ENCODE measurements at regions not wholly inside any gene's neighbourhood (a gene's known extent, or its start where the extent isn't known, plus 50 kb on each side); places are given as distances from the start of the nearest gene placed in this dataset.
A peak's percentile ranks its signal among the peaks of the same experiment; 100 is the strongest.

DNA sequence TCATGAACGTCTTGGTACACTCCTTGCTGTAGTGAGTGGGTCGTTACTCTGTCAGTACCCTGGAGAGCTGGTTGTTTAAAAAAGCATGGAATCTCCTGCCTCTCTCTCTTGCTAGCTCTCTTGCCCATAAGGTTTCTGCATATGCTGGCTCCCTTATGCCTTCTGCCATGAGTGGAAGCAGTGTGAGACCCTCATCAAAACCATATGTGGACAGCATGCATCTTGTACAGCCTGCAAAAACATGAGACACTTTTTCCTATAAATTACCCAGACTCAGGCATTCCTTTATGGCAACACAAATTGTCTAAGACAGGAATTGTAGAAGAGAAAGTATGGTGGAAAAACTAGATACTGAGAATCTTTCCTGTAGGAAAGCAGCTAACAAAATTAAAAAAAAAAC is 516.3 kb downstream of the SLITRK6 start:
- DNase-seq = peak; percentile 21

DNA sequence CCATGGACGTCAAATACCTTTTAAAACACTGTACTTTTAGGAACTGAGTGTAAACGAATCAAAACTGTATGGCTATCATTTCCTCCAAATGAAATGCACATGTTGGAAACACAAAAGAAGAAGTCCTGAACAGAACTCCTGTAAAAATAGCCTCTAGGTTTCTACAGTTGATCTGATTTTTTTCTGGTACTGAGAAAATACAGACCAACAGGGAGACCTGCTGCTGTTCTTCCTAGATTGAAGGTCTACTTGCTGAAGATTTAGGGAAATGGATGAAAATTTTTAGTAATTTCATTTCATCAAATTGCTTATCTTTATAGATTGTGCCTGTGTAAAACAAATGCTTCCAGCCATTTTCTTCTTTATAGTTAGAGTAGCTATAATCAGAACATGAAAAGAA is 520.4 kb downstream of the SLITRK6 start:
- DNase-seq = no peak

DNA sequence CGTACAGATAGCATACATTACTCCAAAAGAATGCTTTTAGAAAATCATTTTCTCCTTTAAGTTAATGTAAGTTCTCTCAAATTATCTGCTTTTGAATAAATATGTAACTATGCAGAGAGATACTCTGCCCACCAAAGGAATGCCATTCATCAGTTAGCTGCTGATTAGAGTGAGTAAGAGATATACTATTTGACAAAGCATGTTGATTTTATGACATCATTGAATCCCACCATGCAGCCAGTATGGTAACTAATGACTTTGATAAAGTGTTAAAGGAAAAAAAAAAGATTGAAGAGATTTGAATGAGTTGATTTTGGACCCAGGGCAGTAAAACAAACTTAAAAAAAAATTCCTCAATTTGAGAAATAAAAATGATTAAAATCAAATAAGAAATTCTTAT is 521.5 kb downstream of the SLITRK6 start:
- no peak for DNase-seq

DNA sequence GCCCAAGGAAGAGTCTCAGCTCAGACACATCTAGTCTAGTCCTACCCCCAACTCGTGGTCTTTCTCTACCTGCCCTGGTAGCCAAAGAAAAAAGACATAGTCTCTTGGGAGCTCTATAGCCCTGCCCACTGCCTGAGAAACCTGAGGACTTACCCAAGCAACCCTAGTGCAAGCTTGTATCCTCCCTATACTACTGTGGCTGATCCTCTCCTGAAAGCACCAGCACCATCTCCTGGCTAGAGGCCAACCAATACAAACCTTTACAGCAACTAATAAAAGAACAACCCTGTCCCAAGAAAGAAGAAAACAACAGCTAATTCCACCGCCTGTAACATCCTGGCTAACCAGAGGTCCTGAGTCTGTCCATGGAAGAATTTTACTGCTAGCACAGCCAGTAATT is 532.4 kb downstream of the SLITRK6 start:
- DNase-seq = no peak

GRCh38 chr13:85266331-85266730 is 532.9 kb downstream of the SLITRK6 start:
- DNase-seq = no peak

- DNase-seq = no peak
Measured at GRCh38 chr13:85265296-85265695, 533.9 kb downstream of the SLITRK6 start.

DNA sequence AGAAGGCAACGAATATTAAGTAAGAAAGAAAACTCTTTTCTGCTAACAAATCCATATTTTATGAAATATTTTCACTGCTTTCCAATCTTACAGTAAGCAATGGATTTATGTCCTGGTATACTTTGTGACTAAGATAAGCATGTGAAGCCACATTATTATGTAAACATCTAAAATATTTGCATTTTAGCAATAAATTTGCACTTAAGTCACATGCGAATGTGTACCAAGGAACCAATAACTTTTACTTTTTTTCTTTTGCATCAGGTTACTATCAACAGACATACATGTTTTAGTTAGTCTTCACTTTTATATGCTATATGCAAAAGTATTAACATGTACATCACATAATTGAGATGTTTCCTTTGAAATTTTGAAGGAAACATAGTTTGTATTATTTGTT is 536.7 kb downstream of the SLITRK6 start:
- no peak for DNase-seq

GRCh38 chr13:85261757-85262346 is 537.4 kb downstream of the SLITRK6 start:
- no peak for DNase-seq

GRCh38 chr13:85260896-85261295 is 538.3 kb downstream of the SLITRK6 start:
- DNase-seq = no peak

DNA sequence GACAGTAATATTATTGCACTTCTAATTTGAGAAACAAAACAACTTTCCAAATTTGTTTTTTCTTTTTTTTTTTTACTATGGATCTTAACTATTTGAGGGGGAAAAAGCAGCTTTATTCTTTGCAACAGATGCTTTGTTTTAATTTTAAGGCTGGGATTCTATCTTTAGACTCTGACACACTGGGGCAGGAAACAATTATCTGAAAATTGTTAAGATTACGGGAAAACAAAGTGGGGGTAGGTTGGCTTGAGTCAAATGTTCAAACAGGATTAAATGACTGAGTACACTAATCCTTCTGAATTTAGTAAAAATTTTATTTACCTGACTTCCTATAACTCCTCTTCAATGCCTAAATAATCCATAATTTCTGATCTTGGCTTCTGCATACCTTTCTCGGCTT is 543.2 kb downstream of the SLITRK6 start:
- no peak for DNase-seq

DNA sequence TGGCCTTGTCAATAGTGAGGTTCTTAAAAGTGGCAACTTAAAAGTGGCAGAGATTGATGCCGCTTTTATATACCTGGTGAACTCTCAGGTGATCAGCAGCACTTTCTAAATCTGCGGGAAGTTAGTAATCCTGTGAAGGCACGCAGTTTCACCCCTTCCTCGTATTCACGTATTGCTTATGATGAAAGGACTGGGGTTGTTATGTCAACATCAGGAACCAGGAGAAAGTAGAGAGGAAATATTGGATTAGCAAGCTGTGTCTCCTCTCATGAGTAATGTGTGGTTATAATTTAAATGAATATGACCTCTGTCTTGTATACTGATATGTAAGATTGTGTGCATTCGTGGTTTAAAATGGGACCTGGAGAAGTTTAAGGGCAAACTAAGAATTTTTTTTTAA is 544.6 kb downstream of the SLITRK6 start:
- no peak for DNase-seq

DNA sequence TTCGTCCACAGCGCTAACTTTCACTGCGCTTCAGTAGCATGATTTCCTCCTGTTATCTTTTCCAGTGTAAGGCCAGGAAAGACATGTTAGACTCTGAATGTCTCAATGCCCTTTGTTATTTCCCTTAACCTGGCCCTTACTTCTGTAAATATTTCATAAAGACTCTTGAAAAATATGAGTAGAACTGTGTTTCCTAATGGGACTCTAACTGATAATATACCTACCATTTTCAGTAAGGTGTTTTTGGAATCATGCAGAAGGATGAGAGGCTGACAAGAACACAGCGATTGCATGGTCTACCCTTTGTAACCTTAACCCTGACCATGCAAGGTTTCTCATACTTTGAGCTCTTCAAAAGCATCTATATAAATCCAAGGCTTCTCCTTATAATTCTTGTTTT is 550.1 kb downstream of the SLITRK6 start:
- DNase-seq = no peak

DNA sequence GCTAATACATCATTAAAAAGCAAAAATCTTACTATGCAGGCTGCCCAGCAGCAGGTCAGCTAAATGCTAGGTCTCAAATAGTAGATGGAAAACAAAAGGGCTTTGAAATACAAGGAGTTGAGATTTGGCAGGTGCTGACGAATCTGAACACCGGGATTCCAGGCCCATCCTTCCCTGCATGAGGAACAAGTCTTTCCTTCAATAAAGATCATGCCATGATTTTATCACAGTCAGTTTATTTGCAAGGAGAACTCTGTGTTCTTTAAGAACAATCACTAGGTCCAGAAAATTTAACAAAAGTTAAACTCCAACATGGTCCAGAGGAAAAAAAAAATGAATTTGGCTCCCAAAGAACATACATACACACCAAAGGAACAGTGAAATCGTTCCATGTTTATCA is 551.4 kb downstream of the SLITRK6 start:
- DNase-seq = no peak

DNA sequence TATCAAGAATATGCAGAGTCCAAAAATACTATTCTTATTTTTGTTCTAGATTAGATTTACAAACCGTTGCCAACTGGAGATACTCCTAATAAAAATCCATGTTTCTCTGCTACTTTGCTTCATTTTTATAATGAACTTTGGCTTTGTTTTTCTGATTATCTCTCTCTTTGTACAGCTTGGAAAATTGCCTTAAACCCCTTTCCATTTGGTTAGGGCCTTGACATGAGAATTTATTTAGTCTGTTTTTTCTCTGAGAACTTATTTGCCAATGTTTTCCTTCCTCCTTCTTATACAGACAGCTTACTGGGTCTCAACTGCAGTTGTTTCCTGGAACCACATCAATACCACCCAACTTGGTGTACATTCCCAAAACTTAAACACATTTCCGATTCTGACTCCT is 555.4 kb downstream of the SLITRK6 start:
- DNase-seq = no peak

GRCh38 chr13:85241060-85241459 is 558.2 kb downstream of the SLITRK6 start:
- DNase-seq = no peak

DNA sequence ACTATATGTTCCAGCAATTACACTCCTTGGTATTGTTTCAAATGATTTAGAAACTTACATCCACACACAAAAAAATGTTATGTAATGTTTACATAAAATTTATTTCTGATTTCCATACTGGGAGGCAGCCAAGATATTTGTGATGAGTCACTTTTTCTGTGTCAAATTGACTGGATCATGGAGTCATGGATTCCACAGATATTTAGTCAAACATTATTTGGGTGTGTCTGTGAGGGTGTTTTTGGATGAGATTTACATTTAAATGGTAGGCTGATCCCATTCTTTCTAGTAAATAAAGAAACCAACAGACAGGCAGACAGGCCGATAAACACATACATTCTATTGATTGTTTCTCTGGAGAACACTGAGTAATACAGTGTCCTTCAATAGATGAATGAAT is 562.8 kb downstream of the SLITRK6 start:
- DNase-seq = no peak

DNA sequence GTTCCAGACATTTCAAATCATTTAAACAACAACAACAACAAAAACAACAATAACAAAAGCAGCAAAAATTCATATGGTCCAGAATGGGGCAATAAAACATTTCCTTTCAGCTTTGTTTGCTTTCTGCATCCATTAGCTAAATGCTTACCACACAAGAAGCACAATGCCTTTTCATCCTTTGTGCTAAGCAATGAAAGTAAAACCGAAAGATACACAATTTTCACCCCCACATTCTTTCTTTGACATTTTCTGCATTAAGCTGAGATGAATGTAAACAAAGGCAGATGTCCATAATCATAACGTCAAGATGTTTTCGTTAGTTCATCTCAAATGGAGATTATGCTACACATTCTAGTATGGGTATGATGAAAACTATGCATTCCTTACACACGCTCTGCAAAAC is 568.5 kb downstream of the SLITRK6 start:
- peak; percentile 42 for DNase-seq

GRCh38 chr13:85228692-85229091 is 570.5 kb downstream of the SLITRK6 start:
- no peak for DNase-seq

DNA sequence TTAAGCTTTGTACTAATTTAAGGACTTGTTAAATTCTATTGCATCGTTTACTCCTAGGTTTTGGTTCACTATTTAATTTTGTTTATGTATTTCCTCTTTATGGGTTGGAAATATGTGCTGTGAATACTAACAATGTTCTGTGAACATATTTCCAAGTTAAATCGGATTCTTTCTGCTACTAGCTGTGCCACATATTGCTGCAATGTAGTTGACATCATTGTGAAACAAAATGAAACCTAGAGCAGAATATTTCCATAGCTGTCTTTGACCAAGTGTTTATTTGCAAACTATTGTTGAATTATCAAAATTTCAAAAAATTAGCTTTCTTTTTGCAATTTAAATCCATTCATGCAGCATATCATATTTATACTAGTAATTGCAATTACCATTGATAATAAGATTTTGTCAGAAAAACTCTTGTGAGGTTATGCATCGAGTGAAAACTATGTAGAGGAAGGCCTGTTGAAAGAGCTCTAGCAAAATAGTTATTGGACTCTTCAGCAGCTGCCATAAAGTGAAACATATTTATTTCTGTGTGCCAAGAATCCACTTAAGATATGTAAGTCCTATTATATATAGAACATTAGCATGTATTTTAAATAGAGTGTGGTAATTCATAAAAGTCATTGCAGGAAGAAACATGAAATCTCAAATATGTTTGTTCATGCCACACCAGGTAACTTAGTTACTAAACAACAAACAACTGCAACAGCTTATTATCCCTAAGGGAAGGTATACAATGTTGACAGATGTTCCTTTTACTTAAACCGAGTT is 575.1 kb downstream of the SLITRK6 start:
- DNase-seq = peak; percentile 21

- no peak for DNase-seq
Measured at GRCh38 chr13:85216576-85216975, 582.6 kb downstream of the SLITRK6 start.

- DNase-seq = no peak
Measured at GRCh38 chr13:85212692-85213091, 586.5 kb downstream of the SLITRK6 start.

DNA sequence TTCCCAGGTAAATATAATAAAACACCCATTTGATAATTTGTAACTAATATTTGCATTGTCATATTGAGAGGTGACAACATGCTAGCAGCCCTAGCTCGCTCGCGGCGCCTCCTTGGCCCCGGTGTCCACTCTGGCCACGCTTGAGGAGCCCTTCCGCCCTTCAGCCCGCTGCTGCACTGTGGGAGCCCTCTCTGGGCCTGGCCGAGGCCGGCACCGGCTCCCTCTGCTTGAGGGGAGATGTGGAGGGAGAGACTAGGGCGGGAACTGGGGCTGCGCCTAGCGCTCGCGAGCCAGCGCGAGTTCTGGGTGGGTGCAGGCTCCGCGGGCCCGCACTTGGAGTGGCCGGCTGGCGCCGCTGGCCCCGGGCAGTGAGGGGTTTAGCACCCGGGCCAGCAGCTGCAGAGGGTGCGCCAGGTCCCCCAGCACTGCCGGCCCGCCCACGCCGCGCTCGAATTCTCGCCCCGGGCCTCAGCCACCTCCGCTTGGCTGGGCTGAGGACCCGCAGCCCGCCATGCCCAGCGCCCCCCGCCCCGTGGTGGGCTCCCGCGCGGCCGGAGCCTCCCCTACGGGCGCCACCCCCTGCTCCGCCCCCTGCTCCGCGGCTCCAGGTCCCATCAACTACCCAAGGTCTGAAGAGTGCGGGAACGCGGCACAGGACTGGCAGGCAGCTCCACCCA is 594.4 kb downstream of the SLITRK6 start:
- no peak for DNase-seq

- no peak for DNase-seq
Measured at GRCh38 chr13:85197431-85197830, 601.8 kb downstream of the SLITRK6 start.

DNA sequence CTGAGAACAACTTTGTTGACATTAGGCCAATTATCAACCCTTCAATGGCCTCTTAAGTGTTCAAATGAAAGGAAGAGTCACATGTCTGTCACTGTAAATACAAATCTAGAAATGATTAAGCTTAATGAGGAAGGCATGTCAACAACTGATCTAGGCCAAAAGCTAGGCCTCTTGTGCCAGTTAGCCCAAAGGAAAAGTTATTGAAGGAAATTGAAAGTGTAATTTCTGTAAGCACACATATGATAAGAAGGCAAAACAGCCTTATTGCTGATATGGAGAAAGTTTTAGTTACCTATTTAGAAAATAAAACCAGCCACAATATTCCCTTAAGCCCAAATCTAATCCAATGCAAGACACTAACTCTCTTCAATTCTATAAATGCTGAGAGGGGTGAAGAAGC is 604.7 kb downstream of the SLITRK6 start:
- no peak for DNase-seq
